SU-DHL-6 (cell line): ENCODE measurements at regions not wholly inside any gene's neighbourhood (a gene's known extent, or its start where the extent isn't known, plus 50 kb on each side); places are given as distances from the start of the nearest gene placed in this dataset.

Experiments used
- EZH2phosphoT487 ChIP-seq: fragments of 200-600 bp; sonication (generic), shearing (Covaris generic); conservative IDR thresholded peaks from 2 replicates; pipeline ENCODE4 v1.6.1; 2018; ENCODE audit warnings: mild to moderate bottlenecking, antibody characterized with exemption, low read length, moderate library complexity, mixed read lengths
- TF ChIP-seq, protein P1 (sequence below): fragments of 200-600 bp; sonication (generic); IDR thresholded peaks from one replicate; pipeline ENCODE4 v1.5.1; 2017; ENCODE audit warnings: antibody characterized with exemption, mild to moderate bottlenecking, low read length, moderate library complexity; ENCODE audit not compliant: insufficient read depth, poor library complexity, severe bottlenecking

DNA sequence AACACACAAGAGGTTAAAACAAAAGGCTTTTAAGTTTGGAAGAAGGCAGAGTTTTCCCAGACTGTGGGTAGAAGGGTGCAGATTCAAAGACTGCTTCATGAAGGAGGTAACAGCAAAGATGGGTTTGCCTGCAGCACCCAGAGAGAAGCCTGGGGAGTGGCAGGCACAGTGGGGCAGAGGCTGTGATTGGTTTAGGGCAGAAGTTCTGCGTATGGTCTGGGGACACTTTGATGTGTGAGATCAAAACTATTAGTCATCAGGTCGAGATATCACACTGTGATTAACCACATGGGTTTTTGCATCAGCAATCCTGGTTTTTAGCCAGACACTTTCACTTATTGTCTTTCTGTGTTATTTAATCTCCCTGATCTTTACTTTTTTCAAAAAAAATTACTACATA is 188.8 kb upstream of the GLRA1 start:
- TF ChIP-seq, protein P1, sequence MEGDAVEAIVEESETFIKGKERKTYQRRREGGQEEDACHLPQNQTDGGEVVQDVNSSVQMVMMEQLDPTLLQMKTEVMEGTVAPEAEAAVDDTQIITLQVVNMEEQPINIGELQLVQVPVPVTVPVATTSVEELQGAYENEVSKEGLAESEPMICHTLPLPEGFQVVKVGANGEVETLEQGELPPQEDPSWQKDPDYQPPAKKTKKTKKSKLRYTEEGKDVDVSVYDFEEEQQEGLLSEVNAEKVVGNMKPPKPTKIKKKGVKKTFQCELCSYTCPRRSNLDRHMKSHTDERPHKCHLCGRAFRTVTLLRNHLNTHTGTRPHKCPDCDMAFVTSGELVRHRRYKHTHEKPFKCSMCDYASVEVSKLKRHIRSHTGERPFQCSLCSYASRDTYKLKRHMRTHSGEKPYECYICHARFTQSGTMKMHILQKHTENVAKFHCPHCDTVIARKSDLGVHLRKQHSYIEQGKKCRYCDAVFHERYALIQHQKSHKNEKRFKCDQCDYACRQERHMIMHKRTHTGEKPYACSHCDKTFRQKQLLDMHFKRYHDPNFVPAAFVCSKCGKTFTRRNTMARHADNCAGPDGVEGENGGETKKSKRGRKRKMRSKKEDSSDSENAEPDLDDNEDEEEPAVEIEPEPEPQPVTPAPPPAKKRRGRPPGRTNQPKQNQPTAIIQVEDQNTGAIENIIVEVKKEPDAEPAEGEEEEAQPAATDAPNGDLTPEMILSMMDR, result no peak
- no peak for TF ChIP-seq EZH2phosphoT487
